CD4-positive, alpha-beta T cell treated with Interleukin-17A for 1 hour (primary cell): ENCODE measurements at regions not wholly inside any gene's neighbourhood (a gene's known extent, or its start where the extent isn't known, plus 50 kb on each side); places are given as distances from the start of the nearest gene placed in this dataset.
"Not testable (repeated sequence)": the region's sequence is repeated elsewhere in the genome, so short reads cannot be mapped to it uniquely, and the experiment has no call there.

Experiments used
- DNase-seq: peaks from one replicate; pipeline ENCODE4 v3.0.0-alpha.2; 2020

DNA sequence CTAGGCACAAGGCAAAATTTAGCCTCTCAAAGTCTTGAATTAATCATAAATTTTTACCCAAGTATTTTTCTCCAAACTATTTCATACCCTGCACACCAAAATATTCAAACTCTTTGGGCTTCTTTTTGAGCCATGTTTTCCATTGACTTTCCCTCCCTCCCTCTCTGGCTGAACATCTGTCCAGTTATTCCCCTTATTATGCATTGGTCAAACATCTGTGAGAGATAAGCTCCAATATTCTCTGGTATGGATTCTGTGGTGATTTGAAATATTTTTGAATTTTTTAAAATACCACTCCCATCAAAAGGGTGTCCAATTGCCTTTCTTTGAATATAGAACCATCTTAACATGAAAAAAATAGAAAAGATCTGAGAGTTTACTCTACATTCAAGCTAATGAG is 244.2 kb downstream of the RFPL4B start:
- DNase-seq, result no peak

DNA sequence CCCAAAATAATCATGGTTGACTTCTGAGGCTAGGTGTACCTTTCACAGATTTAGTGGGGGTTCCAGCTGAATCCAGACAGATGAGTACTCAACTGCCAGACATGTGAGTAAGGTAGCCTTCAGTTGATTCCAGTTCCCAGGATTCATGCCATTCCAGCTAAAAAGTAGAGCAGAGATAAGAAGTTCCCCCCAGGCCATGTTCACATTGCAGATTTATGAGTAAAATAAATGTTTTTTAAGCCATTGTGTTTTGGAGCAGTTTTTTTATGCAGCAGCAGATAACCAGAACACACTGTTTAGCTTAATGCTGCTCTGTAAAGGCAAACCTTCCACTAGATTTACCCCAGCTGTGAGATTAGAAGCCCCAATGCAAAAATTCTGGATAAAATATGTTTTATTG is 245.0 kb downstream of the RFPL4B start:
- DNase-seq, result no peak

DNA sequence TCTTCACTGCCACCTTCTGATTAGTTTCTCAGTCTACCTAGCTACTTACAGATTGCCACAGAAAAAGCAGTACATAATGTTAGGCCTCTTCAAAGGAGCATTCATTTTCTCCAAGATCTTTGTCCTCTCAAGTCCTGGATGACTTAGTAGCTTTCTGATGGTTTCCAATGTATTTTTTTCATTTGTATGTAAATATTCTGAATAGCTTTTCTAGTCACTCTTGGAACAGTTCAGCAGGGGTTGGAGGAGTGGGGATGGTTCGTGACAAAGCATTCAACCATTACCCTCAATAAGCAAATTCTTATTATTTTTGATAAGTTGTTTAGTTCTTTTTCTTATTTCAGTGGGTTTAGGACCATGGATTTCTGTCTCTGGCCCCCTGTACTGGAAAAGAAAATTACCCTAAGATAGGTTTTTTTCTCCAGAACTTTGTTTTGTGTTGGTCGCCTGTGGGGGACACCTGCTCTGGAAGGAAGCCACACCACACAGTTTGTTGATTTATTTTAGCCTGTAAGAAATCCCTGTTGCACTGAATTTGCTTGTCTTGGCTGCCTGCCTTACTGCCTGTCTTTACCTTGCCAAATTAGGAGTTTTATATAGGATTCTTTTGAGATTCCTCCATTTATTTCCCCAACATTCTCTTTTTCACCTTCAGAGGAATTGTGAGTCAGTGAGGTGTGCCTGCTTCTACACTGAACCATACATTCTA is 247.9 kb downstream of the RFPL4B start:
- DNase-seq, result no peak

DNA sequence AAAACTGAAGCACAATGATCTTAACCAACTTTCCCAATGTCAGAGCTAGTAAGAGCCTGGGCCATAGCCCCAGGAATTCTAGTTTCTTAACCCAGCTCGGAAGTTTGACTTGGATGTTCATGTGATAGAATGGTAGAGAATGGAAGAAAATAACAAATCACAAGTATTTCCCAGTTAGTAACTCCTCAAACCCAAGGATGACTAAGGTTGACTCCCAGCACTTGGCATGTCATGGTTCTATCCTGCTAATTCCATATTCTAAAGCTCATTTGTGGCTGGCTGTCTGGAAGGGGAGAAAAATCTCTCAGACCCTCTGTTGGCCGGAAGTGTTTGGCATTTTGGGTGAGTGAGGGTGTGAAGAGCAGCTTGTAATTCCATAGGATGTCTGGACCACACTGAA is 248.7 kb downstream of the RFPL4B start:
- no peak for DNase-seq

DNA sequence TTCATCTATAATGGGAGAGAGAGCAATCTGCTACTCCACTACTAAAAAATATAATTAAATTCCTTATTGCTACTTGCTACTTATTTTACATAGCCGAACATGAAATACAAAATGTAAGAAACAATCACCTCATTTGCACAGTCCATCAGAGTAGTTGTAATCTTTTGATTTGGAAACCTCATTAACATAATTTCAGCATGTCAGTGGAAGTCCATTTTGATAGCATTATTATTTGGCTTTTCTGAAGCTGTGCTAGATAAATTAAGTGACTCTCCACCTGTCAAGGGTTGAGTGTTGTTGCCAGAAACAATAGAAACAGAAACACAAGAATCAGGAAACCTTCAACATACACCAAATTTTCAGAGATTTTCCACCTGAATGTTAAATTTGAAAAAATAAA is 250.0 kb downstream of the RFPL4B start:
- no peak for DNase-seq

DNA sequence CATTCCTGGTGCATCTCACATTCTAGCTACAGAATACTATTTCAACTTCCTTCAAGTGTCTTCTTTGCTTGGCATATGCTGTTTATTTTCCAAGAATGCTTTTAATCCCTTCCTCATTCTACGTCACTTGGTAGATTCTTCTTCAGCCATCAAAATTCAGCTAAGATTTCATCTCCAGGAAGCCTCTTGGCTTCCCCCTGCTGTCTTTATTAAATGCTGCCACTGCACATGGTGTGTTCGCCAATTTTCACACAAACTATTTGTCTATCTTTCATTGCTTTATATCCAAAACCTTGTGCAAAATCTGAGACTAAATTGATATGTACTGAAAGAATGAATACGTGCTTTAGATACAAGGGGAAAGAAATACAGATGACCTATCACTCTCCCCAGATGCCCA is 253.0 kb downstream of the RFPL4B start:
- DNase-seq, result no peak

DNA sequence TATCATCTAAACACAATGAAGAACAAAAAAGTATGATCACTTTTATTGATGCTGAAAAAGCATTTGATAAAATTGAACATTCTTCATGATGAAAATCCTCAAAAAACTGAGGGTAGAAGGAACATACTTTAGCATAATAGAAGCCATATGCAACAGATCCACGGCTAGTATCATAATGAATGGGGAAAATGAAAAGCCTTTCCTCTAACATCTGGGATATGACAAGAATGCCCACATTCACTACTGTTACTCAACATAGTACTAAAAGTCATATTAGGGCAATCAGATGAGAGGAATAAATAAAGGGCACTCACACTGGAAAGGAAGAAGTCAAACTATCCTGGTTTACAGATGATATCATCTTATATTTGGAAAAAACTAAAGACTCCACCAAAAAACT is 256.6 kb downstream of the RFPL4B start:
- DNase-seq, result no peak

DNA sequence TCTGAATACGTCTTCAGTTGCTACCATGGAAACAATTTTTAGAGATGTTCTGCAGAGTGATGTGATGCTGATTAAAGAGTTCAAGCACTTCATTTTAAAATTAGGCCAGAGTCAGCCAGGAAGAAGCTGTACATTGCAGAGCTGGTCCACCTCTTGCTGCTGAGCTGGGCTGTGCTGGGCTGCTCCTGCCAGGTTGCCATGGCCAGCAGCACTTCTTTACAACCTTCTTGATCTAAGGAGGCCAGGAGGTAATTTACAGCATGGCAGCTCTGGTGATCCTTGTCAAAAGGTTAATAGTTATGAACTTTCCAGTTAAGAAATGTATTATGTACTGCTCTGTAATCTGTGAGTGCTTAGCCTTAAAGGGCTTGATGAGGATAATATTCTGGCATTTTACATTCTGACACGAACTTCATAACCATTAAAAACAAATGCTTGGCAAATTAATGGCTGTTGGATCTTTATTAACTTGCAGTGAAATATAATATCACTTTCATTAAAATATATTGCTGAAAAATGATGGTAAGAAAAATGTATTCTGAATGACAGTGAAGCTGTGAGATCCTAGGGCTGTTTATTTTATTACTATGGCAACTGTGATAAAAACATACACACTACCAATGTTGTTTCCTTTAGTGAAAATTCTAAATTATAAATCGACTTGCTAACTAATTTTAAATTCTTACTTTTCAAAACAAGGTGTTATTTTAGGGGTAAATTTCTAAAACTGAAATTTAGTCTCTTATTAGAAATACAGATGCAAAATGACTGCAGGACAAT is 259.7 kb downstream of the RFPL4B start:
- no peak for DNase-seq

DNA sequence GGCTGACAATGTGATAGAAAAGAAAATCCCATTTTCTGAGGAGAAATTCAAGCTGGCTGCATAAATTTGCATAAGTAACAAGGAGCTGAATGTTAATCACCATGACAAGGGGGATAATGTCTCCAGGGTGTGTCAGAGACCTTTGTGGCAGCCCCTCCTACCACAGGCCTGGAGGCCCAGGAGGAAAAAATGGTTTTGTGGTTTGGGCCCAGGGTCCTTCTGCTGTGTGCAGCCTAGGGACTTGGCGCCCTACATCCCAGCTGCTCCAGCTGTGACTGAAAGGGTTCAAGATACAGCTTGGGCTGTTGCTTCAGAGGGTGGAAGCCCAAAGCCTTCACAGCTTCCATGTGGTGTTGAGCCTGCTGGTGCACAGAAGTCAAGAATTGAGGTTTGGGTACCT is 261.8 kb downstream of the RFPL4B start:
- not testable (repeated sequence) for DNase-seq

DNA sequence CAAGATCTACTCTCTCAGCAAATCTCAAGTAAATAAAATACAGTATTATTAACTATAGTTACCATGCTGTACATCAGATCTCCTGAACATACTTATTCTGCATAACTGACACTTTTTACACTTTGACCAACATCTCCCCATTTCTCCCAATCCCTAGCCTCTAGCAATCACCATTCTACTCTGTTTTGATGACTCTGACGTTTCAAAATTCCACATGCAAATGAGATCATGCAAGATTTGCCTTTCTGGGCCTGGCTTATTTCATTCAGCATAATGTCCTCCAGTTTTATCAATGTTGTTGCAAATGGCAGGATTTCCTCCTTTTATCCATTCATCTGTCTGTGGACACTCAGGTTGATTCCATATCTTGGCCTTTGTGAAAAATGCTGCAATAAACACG is 266.3 kb downstream of the RFPL4B start:
- no peak for DNase-seq

DNA sequence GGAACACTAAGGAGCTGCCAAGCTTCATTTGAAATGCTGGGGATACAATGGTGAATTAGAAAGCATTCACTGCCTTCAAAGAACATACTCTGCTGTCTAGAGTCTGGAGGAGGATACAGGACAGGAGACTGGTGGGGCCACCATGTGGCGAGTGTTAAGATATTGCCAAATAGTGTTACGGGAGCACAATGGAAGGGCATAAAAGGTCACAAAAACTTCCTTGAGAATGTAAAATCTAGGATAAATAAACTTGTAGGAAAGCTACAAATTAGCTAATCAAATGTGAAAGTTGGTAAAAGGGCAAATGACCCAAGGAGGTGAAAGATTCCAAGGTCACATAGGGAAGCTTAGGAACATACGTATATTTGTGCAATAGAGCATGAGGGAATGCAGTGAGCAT is 271.7 kb downstream of the RFPL4B start:
- DNase-seq, result no peak

DNA sequence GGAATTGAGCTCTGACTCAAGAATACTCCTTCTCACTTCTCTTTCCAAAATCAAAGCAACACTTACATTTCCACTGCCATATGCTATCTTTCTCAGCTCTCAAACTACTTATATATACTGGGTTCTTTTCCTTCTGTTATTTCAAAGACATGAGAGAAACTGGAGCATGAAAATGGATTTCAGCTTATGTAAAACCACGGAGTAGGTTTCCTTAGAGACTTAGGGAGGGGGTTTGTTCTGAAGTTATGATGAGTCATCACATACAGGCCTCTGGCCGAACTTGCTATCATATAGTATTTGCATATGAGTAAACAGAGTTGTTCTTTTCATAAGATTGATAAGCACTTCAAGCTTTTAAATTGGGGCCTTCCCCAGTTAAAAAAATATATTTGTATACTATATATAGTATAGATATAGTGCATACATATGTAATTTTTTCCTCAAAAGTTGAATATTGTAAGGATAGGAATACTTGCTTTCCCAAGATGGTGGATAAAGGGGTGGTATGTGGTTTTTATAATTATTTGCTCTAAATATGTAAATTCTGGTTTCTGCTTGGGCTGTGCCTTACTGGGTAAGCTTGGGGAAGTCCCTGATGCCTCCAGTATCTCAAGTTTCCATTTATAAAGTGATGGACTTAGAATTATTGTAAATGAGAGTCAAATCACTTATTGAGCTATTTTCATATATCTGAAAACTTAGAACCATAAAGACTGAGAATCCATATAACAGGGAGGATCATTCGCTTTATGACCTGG is 273.9 kb downstream of the RFPL4B start:
- no peak for DNase-seq

DNA sequence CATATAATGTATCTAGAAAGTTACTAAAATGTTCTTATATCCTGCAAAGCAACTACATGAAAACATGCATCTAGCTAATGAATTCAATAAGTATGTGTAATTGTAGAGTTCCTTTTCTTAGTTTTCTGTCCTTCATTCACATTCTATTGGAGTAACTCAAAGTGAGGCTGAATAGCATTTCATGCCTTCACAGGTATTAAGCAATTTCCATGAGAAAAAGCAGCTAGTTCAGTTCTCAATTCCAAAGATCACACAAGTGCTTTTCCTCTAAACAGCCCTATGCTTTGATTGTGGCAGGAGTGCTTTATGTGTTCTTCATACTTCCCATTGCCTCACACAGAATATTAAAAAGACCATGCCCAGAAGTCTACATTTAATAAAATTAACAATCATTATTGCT is 274.9 kb downstream of the RFPL4B start:
- no peak for DNase-seq

DNA sequence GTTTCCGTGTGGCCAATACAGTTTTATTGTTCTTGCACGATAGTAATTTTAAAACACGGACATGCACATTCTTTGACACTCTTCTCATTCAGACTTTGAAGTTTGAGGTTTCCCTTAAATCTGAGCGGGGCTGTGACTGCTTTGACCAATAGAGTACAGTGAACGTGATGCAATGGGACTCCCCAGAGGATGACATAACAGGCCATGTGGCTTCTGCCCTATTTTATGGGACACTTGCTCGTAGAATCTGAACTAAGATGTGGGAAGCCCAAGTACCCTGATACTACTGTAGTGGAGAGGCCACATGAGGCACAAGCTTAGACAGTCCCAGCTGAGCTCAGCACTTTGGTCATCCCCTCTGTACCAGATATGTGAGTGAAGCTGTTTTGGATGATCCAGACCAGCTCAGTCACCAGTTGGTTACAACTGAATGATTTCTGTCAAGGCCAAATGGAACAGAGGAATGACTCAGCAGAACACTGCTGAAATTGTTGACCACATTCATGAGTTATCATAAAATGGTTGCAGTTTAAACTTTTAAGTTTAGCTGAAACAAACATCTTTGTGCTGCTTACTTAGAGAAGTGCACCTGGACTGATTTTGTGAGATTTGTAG is 279.4 kb downstream of the RFPL4B start:
- DNase-seq, result no peak

DNA sequence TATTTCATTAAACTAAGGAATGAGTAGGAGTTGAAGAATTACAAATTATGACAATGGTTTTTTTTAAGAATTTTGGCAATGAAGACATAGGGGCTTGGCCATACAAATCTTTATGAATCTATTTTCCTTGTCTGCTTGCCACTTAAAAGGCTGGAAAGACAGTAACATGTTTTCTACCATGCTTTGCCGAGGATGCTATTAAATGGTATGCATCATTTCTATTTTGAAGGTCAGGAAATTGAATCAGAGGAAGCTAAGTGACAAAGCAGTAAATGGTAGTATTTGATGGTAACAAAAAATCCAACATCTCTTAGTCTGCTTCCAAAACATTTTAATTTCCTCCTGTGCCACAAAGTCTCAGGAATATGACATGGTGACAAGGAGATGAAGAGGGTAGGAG is 287.2 kb downstream of the RFPL4B start:
- DNase-seq, result no peak

DNA sequence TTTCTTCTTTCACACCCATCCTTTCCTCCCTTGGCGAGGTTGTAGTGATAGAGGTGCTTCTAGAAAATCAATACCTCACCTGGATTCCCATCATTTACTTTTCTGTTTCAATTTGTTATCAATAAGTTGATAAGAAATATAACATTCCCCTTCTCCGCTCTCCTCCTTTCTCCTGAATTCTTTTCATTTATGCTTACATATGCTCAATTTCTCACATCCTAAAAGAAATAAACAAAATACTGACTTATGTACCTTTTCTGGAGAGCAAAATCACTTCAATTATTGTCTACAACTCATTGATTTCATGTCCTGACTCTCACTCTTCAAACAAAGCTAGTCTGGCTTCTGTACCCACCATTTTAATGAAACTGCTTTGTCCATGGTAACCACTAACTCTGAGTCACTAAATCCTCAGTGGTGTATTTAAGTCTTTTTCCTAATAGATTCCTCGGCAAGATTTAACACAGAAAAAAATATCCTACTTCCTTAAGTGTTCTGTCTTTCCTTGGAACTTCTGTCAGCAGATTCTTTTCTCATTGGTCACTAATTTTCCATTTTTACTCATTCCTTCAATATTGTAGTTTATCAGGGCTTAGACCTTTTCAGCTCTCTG is 289.6 kb downstream of the RFPL4B start:
- DNase-seq, result no peak

DNA sequence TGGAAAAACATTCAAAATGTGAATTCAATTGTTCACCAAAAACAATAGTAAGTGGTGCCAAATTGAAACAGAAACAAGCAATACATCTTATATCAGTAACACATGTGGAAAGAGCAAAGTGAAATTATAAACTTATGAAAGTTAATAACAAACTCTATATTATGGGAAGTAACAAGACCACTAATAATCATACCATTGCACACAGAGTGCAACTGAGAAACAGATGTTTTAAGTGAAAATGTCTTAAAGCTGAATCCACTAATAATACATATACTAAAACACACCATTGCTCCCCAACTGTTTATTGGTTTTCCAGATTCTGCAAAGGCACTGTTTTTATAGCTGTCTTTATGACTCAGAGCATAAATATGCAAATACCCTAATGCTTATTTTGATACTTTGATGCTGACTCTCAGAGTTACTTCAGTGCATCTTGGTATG is 292.3 kb downstream of the RFPL4B start:
- DNase-seq, result no peak

DNA sequence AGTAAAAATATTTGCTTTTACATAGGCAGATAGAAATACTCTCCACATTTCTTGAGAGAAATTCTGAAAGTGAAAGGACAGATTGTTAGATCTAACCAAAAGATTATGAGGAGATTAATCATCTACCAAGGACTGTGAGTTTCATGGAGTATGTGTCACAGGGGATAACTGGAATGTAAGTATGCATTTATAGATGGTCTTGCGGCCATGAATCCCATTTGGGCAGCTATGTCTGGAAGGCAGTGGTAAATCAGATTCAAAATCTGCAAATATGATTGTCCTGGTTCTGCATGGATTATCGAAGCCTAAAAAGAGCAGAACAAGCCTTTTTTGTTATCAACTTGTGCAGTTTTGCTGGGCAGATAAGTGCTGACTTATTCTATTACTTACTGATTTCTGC is 293.8 kb downstream of the RFPL4B start:
- DNase-seq, result no peak

DNA sequence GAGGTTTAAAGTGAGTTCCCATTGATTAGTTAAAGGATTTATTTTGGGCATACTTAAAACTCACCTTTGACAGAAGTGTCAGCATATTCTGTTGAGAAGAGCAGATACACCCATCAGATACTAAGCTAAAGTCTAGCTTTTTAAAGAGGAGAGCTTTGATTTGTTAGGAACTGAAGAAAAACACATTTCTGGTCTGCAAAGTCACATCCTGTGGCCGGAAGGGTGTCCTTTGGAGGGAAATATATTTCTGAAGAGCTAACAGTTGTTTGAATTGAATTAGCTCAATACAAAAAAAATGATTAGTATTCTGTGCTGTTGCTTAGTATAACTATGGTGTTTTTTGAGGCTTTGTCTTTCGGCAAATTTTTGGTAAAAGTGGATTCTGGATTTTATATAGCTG is 302.7 kb downstream of the RFPL4B start:
- DNase-seq, result no peak

DNA sequence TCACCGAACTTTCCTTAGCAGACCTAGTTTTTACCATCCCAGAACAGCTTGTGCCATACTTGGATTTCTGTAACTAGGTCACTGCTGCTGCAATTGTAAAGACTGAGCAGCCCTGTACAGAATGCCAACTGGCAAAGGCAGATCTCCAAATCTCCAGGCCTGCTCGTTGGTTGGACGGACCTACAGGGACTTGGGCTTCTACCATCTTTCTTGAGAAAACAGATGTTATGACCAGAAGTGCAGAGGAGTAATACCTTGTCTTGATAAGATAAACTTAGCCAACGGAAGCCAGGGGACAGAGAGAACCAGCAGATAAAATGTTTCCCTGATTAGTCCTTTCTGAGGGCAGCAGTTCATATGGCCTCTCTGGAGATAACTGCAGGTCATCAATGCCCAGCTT is 304.1 kb downstream of the RFPL4B start:
- DNase-seq, result no peak

DNA sequence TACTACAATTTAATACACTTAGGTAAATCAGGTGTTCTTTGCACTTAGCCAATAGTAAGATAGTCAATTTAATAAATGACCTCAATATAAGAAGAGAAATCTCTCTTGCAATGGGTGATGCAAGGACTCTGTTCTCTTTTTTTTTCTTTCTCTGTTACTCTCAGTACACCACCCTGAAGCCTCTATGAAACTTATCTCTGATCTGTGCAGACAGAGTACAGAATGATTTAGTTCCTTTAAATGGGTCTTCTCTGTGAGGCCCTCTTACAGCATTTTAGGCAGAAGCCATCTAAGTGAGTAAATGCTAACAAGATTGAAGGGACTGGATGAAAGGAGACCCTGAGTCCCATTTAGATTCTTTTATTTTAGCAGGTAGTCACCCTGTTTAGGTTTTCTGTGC is 312.8 kb downstream of the RFPL4B start:
- DNase-seq, result no peak

DNA sequence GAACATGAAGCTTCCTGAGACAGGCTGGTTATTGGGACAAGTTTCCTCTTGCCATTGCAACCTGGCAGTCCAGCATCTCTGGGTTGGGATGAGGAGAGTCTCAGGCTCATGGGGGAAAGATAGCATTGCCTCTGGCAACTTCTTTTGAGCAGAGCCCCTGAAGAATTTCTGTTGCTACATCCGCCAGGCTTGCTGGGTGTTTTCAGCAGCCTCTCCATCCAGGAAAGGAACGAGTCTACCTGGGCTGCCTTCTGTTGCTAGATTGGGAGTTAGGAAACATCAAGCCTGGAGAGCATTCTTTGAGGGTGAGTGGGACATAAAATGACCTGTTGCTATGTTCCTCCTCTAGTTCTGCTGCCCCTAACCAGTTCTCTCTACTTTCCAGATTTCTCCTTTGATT is 313.5 kb downstream of the RFPL4B start:
- DNase-seq, result no peak

DNA sequence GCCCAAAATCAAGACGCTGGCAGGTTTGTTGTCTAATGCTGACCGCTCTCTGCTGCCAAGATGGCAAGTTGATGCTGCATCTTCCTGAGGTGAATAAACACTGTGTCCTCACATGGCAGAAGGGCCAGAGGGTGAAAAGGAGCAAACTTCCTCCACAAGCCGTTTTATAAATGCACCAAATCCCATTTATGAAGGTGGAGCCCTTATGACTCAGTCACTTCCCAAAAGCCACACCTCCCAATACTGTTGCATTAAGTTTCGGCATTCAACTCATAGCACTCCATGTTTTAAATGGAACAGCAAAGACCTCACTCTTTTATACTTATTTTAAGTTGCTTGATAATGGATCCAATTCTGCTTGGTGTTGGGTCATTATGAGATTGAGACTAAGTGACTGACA is 316.6 kb downstream of the RFPL4B start:
- no peak for DNase-seq
